ENCODE measurements at regions not wholly inside any gene's neighbourhood (a gene's known extent, or its start where the extent isn't known, plus 50 kb on each side); places are given as distances from the start of the nearest gene placed in this dataset.

DNA sequence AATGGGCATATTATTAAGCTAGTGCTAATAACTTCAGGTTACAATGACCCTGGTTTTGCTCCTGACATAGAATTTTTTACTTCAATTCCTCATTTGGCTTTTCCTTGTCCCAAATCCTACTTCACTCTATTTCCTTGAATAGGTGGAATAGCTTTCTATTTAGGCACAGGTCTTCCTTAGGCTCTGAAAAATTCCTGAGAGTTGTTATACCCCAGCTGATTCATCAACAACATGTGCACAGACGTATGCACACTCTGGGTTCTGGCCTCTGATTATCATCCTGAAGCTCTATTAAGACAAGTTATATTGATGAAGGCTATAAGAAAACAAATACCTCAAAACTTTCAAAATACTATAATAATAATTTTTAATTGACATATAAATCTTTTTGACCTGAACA is 172.4 kb downstream of the NTMT2 start:
- TF ChIP-seq, protein P1, sequence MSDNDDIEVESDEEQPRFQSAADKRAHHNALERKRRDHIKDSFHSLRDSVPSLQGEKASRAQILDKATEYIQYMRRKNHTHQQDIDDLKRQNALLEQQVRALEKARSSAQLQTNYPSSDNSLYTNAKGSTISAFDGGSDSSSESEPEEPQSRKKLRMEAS (IDR thresholded peaks at IDR 0.05; ENCODE audit: low read depth, low read length) = no peak
- TF ChIP-seq, protein P2, sequence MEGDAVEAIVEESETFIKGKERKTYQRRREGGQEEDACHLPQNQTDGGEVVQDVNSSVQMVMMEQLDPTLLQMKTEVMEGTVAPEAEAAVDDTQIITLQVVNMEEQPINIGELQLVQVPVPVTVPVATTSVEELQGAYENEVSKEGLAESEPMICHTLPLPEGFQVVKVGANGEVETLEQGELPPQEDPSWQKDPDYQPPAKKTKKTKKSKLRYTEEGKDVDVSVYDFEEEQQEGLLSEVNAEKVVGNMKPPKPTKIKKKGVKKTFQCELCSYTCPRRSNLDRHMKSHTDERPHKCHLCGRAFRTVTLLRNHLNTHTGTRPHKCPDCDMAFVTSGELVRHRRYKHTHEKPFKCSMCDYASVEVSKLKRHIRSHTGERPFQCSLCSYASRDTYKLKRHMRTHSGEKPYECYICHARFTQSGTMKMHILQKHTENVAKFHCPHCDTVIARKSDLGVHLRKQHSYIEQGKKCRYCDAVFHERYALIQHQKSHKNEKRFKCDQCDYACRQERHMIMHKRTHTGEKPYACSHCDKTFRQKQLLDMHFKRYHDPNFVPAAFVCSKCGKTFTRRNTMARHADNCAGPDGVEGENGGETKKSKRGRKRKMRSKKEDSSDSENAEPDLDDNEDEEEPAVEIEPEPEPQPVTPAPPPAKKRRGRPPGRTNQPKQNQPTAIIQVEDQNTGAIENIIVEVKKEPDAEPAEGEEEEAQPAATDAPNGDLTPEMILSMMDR (IDR thresholded peaks at IDR 0.05; ENCODE audit: low read depth, low read length) = no peak
- TF ChIP-seq MYC (IDR thresholded peaks at IDR 0.05; ENCODE audit: low read depth, low read length) (no peak), POLR2A (IDR thresholded peaks at IDR 0.05; ENCODE audit: extremely low read depth, insufficient read length) (no peak)

Measured in NB4 (cell line).